Stimulated activated CD4-positive, alpha-beta T cell treated with anti-CD3 and anti-CD28 coated beads, Interleukin-12 subunit alpha, Interleukin-12 subunit beta, amount 100 ng/mL, for 24 hours (primary cell): ENCODE measurements at regions not wholly inside any gene's neighbourhood (a gene's known extent, or its start where the extent isn't known, plus 50 kb on each side); places are given as distances from the start of the nearest gene placed in this dataset.
"Not testable (repeated sequence)": the region's sequence is repeated elsewhere in the genome, so short reads cannot be mapped to it uniquely, and the experiment has no call there.

Experiments used
- DNase-seq, 2 experiments: peaks; one replicate each; pipeline ENCODE4 v3.0.0-alpha.2; 2020; ENCODE audit warnings: low read depth in 2 of 2

GRCh38 chr5:118284230-118284629 is 704.1 kb downstream of the DTWD2 start:
- not testable (repeated sequence) for DNase-seq

GRCh38 chr5:118282480-118283038 is 705.8 kb downstream of the DTWD2 start:
- DNase-seq, result not testable (repeated sequence)

GRCh38 chr5:118279540-118280294 is 708.6 kb downstream of the DTWD2 start:
- no peak for DNase-seq

- no peak for DNase-seq
Observed at GRCh38 chr5:118270526-118270925, 717.8 kb downstream of the DTWD2 start.

- no peak for DNase-seq
Observed at GRCh38 chr5:118258223-118258622, 730.1 kb downstream of the DTWD2 start.

GRCh38 chr5:118257066-118257465 is 731.3 kb downstream of the DTWD2 start:
- DNase-seq, result no peak

GRCh38 chr5:118253225-118254061 is 734.9 kb downstream of the DTWD2 start:
- no peak for DNase-seq

GRCh38 chr5:118249386-118249785 is 739.0 kb downstream of the DTWD2 start:
- DNase-seq, result no peak

- DNase-seq, result no peak
Observed at GRCh38 chr5:118247458-118247857, 740.9 kb downstream of the DTWD2 start.

GRCh38 chr5:118243613-118244012 is 744.7 kb downstream of the DTWD2 start:
- no peak for DNase-seq

GRCh38 chr5:118243068-118243467 is 745.3 kb downstream of the DTWD2 start:
- DNase-seq, result no peak

GRCh38 chr5:118236108-118236849 is 752.1 kb downstream of the DTWD2 start:
- no peak for DNase-seq

- DNase-seq, result no peak
Observed at GRCh38 chr5:118233606-118234005, 754.7 kb downstream of the DTWD2 start.

- DNase-seq, result no peak
Observed at GRCh38 chr5:118228489-118228888, 759.9 kb downstream of the DTWD2 start.

- no peak for DNase-seq
Observed at GRCh38 chr5:118224546-118224945, 763.8 kb downstream of the DTWD2 start.

GRCh38 chr5:118220556-118221195 is 767.7 kb downstream of the DTWD2 start:
- no peak for DNase-seq

- no peak for DNase-seq
Observed at GRCh38 chr5:118211606-118212005, 776.7 kb downstream of the DTWD2 start.

- DNase-seq, result no peak
Observed at GRCh38 chr5:118208031-118208453, 780.3 kb downstream of the DTWD2 start.

GRCh38 chr5:118199801-118200200 is 788.5 kb downstream of the DTWD2 start:
- no peak for DNase-seq

GRCh38 chr5:118196229-118196628 is 792.1 kb downstream of the DTWD2 start:
- DNase-seq, result no peak

- DNase-seq, result no peak
Observed at GRCh38 chr5:118195211-118195610, 793.1 kb downstream of the DTWD2 start.
